ENCODE measurements at regions not wholly inside any gene's neighbourhood (a gene's known extent, or its start where the extent isn't known, plus 50 kb on each side); places are given as distances from the start of the nearest gene placed in this dataset.

- Histone ChIP-seq H3K4me1 (peaks cover 0 to 8% (median 0%) of the 10 kb centered on the region in 3 donors), H3K27ac (no peak overlapping the region), H3K36me3 (no peaks in the 10 kb centered on the region), H3K27me3 (no peaks in the 10 kb centered on the region), H3K9me3 (no peaks in the 10 kb centered on the region), H3K4me3 (no peak overlapping the region)
- ATAC-seq: no peak
- TF ChIP-seq POLR2AphosphoS5 (IDR thresholded peaks at IDR 0.05) (no peak), CTCF (IDR thresholded peaks at IDR 0.05) (no peak), POLR2A (IDR thresholded peaks at IDR 0.05) (no peak), EP300 (IDR thresholded peaks at IDR 0.05) (no peak)
These were observed 457.9 kb upstream of the DYNLRB2 start for GRCh38 chr16:80082906-80083305.

GRCh38 chr16:80081846-80082245 is 458.9 kb upstream of the DYNLRB2 start:
- TF ChIP-seq POLR2A (IDR thresholded peaks at IDR 0.05): no peak
- no peak for TF ChIP-seq EP300 (IDR thresholded peaks at IDR 0.05)
- TF ChIP-seq POLR2AphosphoS5 (IDR thresholded peaks at IDR 0.05): no peak
- no peak for TF ChIP-seq CTCF (IDR thresholded peaks at IDR 0.05)
- Histone ChIP-seq H3K36me3 (no peaks in the 10 kb centered on the region), H3K9me3 (no peaks in the 10 kb centered on the region), H3K27me3 (no peaks in the 10 kb centered on the region), H3K4me1 (peaks cover 0 to 8% (median 0%) of the 10 kb centered on the region in 3 donors), H3K27ac (no peak overlapping the region), H3K4me3 (no peak overlapping the region)
- WGBS, 2 donors (ENCODE audit: low coverage in 1 of 2): 78 to 88% methylated on average over 4 to 5 of the region's 5 CpGs
- no peak for ATAC-seq

- TF ChIP-seq EP300 (IDR thresholded peaks at IDR 0.05): no peak
- Histone ChIP-seq H3K4me1 (peaks cover 0 to 8% (median 0%) of the 10 kb centered on the region in 3 donors), H3K27me3 (no peaks in the 10 kb centered on the region), H3K4me3 (no peak overlapping the region), H3K27ac (no peak overlapping the region), H3K36me3 (no peaks in the 10 kb centered on the region), H3K9me3 (no peaks in the 10 kb centered on the region)
- WGBS, 2 donors (ENCODE audit: low coverage in 1 of 2): 88 to 100% methylated on average over 2 of the region's 2 CpGs
- ATAC-seq: no peak
These were observed 460.4 kb upstream of the DYNLRB2 start for GRCh38 chr16:80080287-80080851.

- WGBS, 2 donors (ENCODE audit: low coverage in 1 of 2): 76 to 89% methylated on average over 2 to 3 of the region's 3 CpGs
- Histone ChIP-seq H3K36me3 (no peaks in the 10 kb centered on the region), H3K4me1 (peaks cover 0 to under 1% (median 0%) of the 10 kb centered on the region in 3 donors), H3K4me3 (no peak overlapping the region), H3K27me3 (no peaks in the 10 kb centered on the region), H3K9me3 (no peaks in the 10 kb centered on the region), H3K27ac (no peak overlapping the region)
- TF ChIP-seq POLR2A (IDR thresholded peaks at IDR 0.05): no peak
- ATAC-seq: no peak
These were observed 461.7 kb upstream of the DYNLRB2 start for GRCh38 chr16:80079072-80079471.

- H3K27ac ChIP-seq: no peak overlapping the region
- H3K4me3 ChIP-seq: no peak overlapping the region
- no peaks in the 10 kb centered on the region for H3K9me3 ChIP-seq
- no peak for ATAC-seq
- H3K4me1 ChIP-seq: no peaks in the 10 kb centered on the region
- TF ChIP-seq POLR2AphosphoS5 (IDR thresholded peaks at IDR 0.05): no peak
- TF ChIP-seq EP300 (IDR thresholded peaks at IDR 0.05): no peak
- TF ChIP-seq CTCF (IDR thresholded peaks at IDR 0.05): no peak
- TF ChIP-seq POLR2A (IDR thresholded peaks at IDR 0.05): no peak
- no peaks in the 10 kb centered on the region for H3K27me3 ChIP-seq
- no peaks in the 10 kb centered on the region for H3K36me3 ChIP-seq
- 71 to 97% methylated on average over 3 to 4 of the region's 4 CpGs for WGBS, 2 donors (ENCODE audit: low coverage in 1 of 2)
These were observed 463.1 kb upstream of the DYNLRB2 start for GRCh38 chr16:80077696-80078095.

GRCh38 chr16:80074329-80074728 is 466.5 kb upstream of the DYNLRB2 start:
- Histone ChIP-seq H3K27me3 (no peaks in the 10 kb centered on the region), H3K4me1 (no peaks in the 10 kb centered on the region), H3K36me3 (no peaks in the 10 kb centered on the region), H3K27ac (no peak overlapping the region), H3K9me3 (peaks cover 0 to 9% (median 0%) of the 10 kb centered on the region in 3 donors), H3K4me3 (no peak overlapping the region)
- TF ChIP-seq CTCF (IDR thresholded peaks at IDR 0.05) (no peak), POLR2A (IDR thresholded peaks at IDR 0.05) (no peak), POLR2AphosphoS5 (IDR thresholded peaks at IDR 0.05) (no peak)
- no peak for ATAC-seq
- 20 to 29% methylated on average over 1 of the region's 1 CpG for WGBS, 2 donors (ENCODE audit: low coverage in 1 of 2)
